ENCODE measurements at regions not wholly inside any gene's neighbourhood (a gene's known extent, or its start where the extent isn't known, plus 50 kb on each side); places are given as distances from the start of the nearest gene placed in this dataset.

DNA sequence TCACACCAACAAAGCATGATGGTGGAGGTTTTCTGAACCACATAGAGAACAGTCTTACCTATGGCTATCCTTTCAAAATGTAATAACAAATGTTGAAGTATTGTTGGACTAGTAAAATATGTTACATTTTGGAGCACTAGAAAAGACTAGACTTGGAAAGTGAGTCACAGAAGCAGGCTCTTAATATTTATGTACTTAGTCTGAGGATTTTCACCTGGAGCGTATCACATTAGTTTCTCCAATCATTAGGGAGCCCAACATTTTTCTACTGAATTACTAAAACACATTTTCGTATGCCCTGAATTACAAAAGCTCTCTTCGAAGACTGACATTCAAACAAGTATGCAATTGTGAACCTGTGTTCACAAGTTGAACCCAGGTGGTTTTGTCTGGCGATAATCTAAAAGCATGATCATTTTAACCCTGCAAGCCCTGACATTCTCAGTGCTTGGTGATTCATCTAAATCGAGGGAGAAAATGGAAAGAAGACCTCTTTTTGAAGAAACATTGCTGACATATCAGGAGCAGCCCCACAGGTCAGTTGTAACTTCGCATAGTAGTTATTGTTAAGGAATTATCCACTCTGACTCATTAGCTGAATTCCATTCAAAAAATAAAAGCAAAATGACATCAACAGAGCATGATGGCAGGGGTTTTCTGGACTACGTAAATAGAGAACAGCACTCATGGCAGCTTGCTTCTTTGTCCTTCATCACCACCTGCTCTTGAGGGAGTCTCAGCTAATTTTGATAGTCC, 679.8 kb upstream of the NECTIN3 start:
- TF ChIP-seq EZH2 (IDR thresholded peaks at IDR 0.05; ENCODE audit: borderline replicate concordance): no peak
- TF ChIP-seq, protein P1, sequence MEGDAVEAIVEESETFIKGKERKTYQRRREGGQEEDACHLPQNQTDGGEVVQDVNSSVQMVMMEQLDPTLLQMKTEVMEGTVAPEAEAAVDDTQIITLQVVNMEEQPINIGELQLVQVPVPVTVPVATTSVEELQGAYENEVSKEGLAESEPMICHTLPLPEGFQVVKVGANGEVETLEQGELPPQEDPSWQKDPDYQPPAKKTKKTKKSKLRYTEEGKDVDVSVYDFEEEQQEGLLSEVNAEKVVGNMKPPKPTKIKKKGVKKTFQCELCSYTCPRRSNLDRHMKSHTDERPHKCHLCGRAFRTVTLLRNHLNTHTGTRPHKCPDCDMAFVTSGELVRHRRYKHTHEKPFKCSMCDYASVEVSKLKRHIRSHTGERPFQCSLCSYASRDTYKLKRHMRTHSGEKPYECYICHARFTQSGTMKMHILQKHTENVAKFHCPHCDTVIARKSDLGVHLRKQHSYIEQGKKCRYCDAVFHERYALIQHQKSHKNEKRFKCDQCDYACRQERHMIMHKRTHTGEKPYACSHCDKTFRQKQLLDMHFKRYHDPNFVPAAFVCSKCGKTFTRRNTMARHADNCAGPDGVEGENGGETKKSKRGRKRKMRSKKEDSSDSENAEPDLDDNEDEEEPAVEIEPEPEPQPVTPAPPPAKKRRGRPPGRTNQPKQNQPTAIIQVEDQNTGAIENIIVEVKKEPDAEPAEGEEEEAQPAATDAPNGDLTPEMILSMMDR (IDR thresholded peaks at IDR 0.05; ENCODE audit: poor library complexity): no peak
- TF ChIP-seq EZH2phosphoT487 (IDR thresholded peaks at IDR 0.05; ENCODE audit: low read depth, severe bottlenecking, unreplicated experiment): no peak
